AG08395 (cell line): ENCODE measurements at regions not wholly inside any gene's neighbourhood (a gene's known extent, or its start where the extent isn't known, plus 50 kb on each side); places are given as distances from the start of the nearest gene placed in this dataset.

Source experiments
- DNase-seq: peaks from one replicate; pipeline ENCODE4 v3.0.0; 2012; ENCODE audit warnings: mixed read lengths, low spot score

GRCh38 chr10:58451193-58451889, 61.3 kb upstream of the BICC1 start:
- DNase-seq = no peak

- no peak for DNase-seq
Observed at GRCh38 chr10:58453105-58453504, 59.6 kb upstream of the BICC1 start.

- DNase-seq = no peak
Observed at GRCh38 chr10:58456179-58456578, 56.5 kb upstream of the BICC1 start.

- peak; percentile 77 for DNase-seq
Observed at GRCh38 chr10:58457761-58458616, 54.7 kb upstream of the BICC1 start.

GRCh38 chr10:58459069-58459468, 53.6 kb upstream of the BICC1 start:
- DNase-seq = no peak

GRCh38 chr10:58460157-58460556, 52.5 kb upstream of the BICC1 start:
- no peak for DNase-seq

GRCh38 chr10:58462863-58463507, 49.7 kb upstream of the BICC1 start:
- DNase-seq = no peak
